ENCODE measurements at regions not wholly inside any gene's neighbourhood (a gene's known extent, or its start where the extent isn't known, plus 50 kb on each side); places are given as distances from the start of the nearest gene placed in this dataset.
"Not testable (repeated sequence)": the region's sequence is repeated elsewhere in the genome, so short reads cannot be mapped to it uniquely, and the experiment has no call there.

GRCh38 chr21:24552491-24552890, 1054.8 kb downstream of the MRPL39 start:
- no peaks in the 10 kb centered on the region for H3K27me3 ChIP-seq
- H3K4me1 ChIP-seq = no peaks in the 10 kb centered on the region
- H3K4me3 ChIP-seq (ENCODE audit: low read depth, low read length) = no peak overlapping the region
- TF ChIP-seq, protein P1, sequence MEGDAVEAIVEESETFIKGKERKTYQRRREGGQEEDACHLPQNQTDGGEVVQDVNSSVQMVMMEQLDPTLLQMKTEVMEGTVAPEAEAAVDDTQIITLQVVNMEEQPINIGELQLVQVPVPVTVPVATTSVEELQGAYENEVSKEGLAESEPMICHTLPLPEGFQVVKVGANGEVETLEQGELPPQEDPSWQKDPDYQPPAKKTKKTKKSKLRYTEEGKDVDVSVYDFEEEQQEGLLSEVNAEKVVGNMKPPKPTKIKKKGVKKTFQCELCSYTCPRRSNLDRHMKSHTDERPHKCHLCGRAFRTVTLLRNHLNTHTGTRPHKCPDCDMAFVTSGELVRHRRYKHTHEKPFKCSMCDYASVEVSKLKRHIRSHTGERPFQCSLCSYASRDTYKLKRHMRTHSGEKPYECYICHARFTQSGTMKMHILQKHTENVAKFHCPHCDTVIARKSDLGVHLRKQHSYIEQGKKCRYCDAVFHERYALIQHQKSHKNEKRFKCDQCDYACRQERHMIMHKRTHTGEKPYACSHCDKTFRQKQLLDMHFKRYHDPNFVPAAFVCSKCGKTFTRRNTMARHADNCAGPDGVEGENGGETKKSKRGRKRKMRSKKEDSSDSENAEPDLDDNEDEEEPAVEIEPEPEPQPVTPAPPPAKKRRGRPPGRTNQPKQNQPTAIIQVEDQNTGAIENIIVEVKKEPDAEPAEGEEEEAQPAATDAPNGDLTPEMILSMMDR (IDR thresholded peaks at IDR 0.05; ENCODE audit: low read depth, low read length) = no peak
- no peak for DNase-seq
- no peaks in the 10 kb centered on the region for H3K9me3 ChIP-seq
- no peaks in the 10 kb centered on the region for H3K36me3 ChIP-seq

- no peak overlapping the region for H3K4me3 ChIP-seq (ENCODE audit: low read depth, low read length)
- TF ChIP-seq, protein P1 (IDR thresholded peaks at IDR 0.05; ENCODE audit: low read depth, low read length) = no peak
- no peaks in the 10 kb centered on the region for H3K4me1 ChIP-seq
- H3K9me3 ChIP-seq = no peaks in the 10 kb centered on the region
- no peak for DNase-seq
- no peaks in the 10 kb centered on the region for H3K27me3 ChIP-seq
- H3K36me3 ChIP-seq = no peaks in the 10 kb centered on the region
These were observed 1061.4 kb downstream of the MRPL39 start for GRCh38 chr21:24545807-24546361.

DNA sequence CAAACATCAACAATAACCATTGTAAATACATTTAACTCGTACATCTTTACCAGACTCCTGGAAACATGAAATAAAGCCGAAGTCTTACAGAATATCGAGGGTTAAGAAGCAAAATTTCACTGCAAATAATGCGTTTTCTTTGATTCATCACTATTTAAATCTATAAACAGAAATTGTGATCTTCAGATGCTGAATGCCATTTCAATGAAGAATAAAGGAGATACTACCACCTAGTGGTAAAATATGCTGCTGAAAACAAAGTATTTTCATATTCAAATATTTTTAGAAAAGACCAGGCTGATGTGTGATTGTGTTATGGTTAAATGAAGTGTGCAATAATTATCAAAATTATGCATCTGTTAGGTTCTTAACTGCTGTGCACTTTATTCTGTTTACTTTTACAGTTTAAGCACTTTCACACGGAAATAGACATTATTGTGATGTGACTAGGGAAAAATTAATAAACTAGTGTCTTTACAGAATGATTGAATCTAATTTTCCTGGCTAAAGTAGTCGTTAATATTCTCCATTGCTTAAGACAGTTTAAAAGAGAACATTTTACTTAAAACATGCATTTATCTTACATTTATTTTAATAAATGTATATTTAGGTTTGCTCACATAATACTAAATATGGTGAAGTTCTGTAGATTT, 1093.1 kb downstream of the MRPL39 start:
- no peak for DNase-seq
- Histone ChIP-seq H3K4me1 (no peaks in the 10 kb centered on the region), H3K9me3 (no peaks in the 10 kb centered on the region), H3K27me3 (no peaks in the 10 kb centered on the region), H3K36me3 (no peaks in the 10 kb centered on the region), H3K4me3 (ENCODE audit: low read depth, low read length) (no peak overlapping the region)
- TF ChIP-seq, protein P1 (IDR thresholded peaks at IDR 0.05; ENCODE audit: low read depth, low read length) = peak; percentile 54; the same call in 1 of the 2 replicates

- H3K4me1 ChIP-seq = no peaks in the 10 kb centered on the region
- no peaks in the 10 kb centered on the region for H3K36me3 ChIP-seq
- DNase-seq = no peak
- TF ChIP-seq, protein P1 (IDR thresholded peaks at IDR 0.05; ENCODE audit: low read depth, low read length) = no peak
- no peaks in the 10 kb centered on the region for H3K9me3 ChIP-seq
- no peaks in the 10 kb centered on the region for H3K27me3 ChIP-seq
- no peak overlapping the region for H3K4me3 ChIP-seq (ENCODE audit: low read depth, low read length)
These were observed 1098.2 kb downstream of the MRPL39 start for GRCh38 chr21:24509131-24509530.

DNA sequence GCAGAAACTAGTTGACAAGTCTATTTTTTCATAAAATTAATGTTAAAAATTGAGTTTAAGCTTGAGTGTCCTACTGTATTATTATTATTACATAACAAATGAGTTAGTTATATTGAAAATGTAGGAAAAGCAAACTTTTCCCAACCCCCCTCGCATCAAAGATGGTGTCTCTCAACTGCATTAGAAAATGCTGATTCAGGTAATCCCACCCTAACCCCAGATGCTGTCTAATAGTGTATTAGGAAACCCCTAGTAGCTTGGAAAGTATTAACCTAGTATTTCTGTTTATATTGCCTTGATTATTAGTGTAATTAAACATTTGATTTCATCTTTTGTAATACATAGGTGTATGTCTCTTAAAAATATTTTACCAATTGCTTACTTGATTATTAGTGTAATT, 1120.3 kb downstream of the MRPL39 start:
- no peaks in the 10 kb centered on the region for H3K9me3 ChIP-seq
- no peaks in the 10 kb centered on the region for H3K4me1 ChIP-seq
- H3K27me3 ChIP-seq = no peaks in the 10 kb centered on the region
- H3K4me3 ChIP-seq (ENCODE audit: low read depth, low read length) = no peak overlapping the region
- no peaks in the 10 kb centered on the region for H3K36me3 ChIP-seq
- no peak for DNase-seq
- TF ChIP-seq, protein P1 (IDR thresholded peaks at IDR 0.05; ENCODE audit: low read depth, low read length) = no peak

DNA sequence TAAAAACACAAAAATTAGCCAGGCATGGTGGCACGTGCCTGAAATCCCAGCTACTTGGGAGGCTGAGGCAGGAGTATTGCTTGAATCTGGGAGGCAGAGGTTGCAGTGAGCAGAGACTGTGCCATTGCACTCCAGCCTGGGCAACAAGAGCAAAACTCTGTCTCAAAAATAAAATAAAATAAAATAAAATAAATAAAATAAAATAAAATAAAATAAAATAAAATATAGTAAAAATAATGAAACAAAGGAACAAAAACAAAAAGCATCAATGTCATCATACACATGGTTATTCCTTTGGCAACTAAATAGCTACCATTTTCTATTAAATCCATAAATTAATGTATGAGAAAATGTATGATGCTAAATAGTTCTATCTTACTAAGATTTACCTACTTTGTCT, 1123.9 kb downstream of the MRPL39 start:
- not testable (repeated sequence) for H3K36me3 ChIP-seq, DNase-seq, H3K9me3 ChIP-seq

More for the DNA sequence above, 1123.9 kb downstream of the MRPL39 start:
- H3K27me3 ChIP-seq; H3K4me1 ChIP-seq; H3K4me3 ChIP-seq (ENCODE audit: low read depth, low read length): not testable (repeated sequence)
